Uterus (tissue), 2 donors: ENCODE measurements at regions not wholly inside any gene's neighbourhood (a gene's known extent, or its start where the extent isn't known, plus 50 kb on each side); places are given as distances from the start of the nearest gene placed in this dataset.

Experiments
- POLR2A ChIP-seq, 2 donors: fragments of 450-650 bp; IDR thresholded peaks; one replicate each; pipeline ENCODE4 v1.6.1; 2016; ENCODE audit warnings: antibody characterized with exemption in 2 of 2, mild to moderate bottlenecking in 1 of 2, moderate library complexity in 1 of 2
- TF ChIP-seq, protein P1 (sequence below), 4 experiments: fragments of 200-600 bp in 2 of 4; fragments of 450-650 bp in 2 of 4; sonication (generic) in 2 of 4; IDR thresholded peaks; one replicate each; pipeline ENCODE4 v1.5.1; 2016 to 2019; ENCODE audit warnings: antibody characterized with exemption in 4 of 4, mild to moderate bottlenecking in 2 of 4, moderate library complexity in 1 of 4

GRCh38 chr6:78483553-78484197 is 383.7 kb upstream of the IRAK1BP1 start:
- no peak for TF ChIP-seq POLR2A (IDR thresholded peaks at IDR 0.05)
- TF ChIP-seq, protein P1, sequence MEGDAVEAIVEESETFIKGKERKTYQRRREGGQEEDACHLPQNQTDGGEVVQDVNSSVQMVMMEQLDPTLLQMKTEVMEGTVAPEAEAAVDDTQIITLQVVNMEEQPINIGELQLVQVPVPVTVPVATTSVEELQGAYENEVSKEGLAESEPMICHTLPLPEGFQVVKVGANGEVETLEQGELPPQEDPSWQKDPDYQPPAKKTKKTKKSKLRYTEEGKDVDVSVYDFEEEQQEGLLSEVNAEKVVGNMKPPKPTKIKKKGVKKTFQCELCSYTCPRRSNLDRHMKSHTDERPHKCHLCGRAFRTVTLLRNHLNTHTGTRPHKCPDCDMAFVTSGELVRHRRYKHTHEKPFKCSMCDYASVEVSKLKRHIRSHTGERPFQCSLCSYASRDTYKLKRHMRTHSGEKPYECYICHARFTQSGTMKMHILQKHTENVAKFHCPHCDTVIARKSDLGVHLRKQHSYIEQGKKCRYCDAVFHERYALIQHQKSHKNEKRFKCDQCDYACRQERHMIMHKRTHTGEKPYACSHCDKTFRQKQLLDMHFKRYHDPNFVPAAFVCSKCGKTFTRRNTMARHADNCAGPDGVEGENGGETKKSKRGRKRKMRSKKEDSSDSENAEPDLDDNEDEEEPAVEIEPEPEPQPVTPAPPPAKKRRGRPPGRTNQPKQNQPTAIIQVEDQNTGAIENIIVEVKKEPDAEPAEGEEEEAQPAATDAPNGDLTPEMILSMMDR (IDR thresholded peaks at IDR 0.05): no peak
